WTC11 (cell line): ENCODE measurements at regions not wholly inside any gene's neighbourhood (a gene's known extent, or its start where the extent isn't known, plus 50 kb on each side); places are given as distances from the start of the nearest gene placed in this dataset.

Source experiments
- ATAC-seq: fragments of 200-7000 bp; cut with Tn5 transposase; 2 replicates; pipeline ENCODE4 v1.10.0; 2021; ENCODE audit warnings: mild to moderate bottlenecking, moderate library complexity
- CTCF ChIA-PET: fragments of 300-600 bp; sonication (Branson Sonifier 250); formaldehyde crosslinking; loops from one replicate; lab custom pipeline; 2021; ENCODE audit warnings: antibody characterized with exemption; lab: Charles Lee
- POLR2A ChIA-PET: fragments of 350-600 bp; sonication (Branson Sonifier 250); formaldehyde crosslinking; loops from one replicate; lab custom pipeline; 2021; ENCODE audit warnings: antibody characterized with exemption; lab: Charles Lee
- DNase-seq: peaks from one replicate; pipeline ENCODE4 v3.0.0; 2021; ENCODE audit warnings: low spot score
- H3K27ac Mint-ChIP-seq: 2 replicates; pipeline ENCODE4 v1.8.0; 2021; ENCODE audit warnings: mixed read lengths
- H3K27me3 Mint-ChIP-seq: 2 replicates; pipeline ENCODE4 v1.8.0; 2021; ENCODE audit warnings: low read depth, mild to moderate bottlenecking, moderate library complexity, mixed read lengths
- H3K36me3 Mint-ChIP-seq: 2 replicates; pipeline ENCODE4 v1.8.0; 2021; ENCODE audit warnings: mixed read lengths
- H3K4me1 Mint-ChIP-seq: 2 replicates; pipeline ENCODE4 v1.8.0; 2022; ENCODE audit warnings: mixed read lengths
- H3K4me3 Mint-ChIP-seq: 2 replicates; pipeline ENCODE4 v1.8.0; 2021; ENCODE audit warnings: mild to moderate bottlenecking, moderate library complexity, mixed read lengths
- H3K9me3 Mint-ChIP-seq: 2 replicates; pipeline ENCODE4 v1.8.0; 2021; ENCODE audit warnings: mixed read lengths
- AR ChIP-seq: fragments of 250-450 bp; sonication (Bioruptor Pico); IDR thresholded peaks from 2 replicates; pipeline ENCODE4 v1.9.0; 2021; ENCODE audit warnings: mild to moderate bottlenecking
- ATF1 ChIP-seq: sonication (generic); formaldehyde crosslinking; IDR thresholded peaks from 2 replicates; pipeline ENCODE4 v1.8.1; 2023; ENCODE audit warnings: mild to moderate bottlenecking, moderate library complexity, missing genetic modification reagents
- CREM ChIP-seq: sonication (generic); formaldehyde crosslinking; IDR thresholded peaks from 2 replicates; pipeline ENCODE4 v1.8.1; 2022; ENCODE audit warnings: mild to moderate bottlenecking, missing genetic modification reagents, moderate library complexity
- ESRRA ChIP-seq: sonication (generic); formaldehyde crosslinking; IDR thresholded peaks from 2 replicates; pipeline ENCODE4 v1.8.1; 2022; ENCODE audit warnings: mild to moderate bottlenecking, missing genetic modification reagents, borderline replicate concordance
- FOXJ3 ChIP-seq: sonication (generic); formaldehyde crosslinking; IDR thresholded peaks from 2 replicates; pipeline ENCODE4 v1.9.0; 2021; ENCODE audit warnings: missing genetic modification reagents, mild to moderate bottlenecking, borderline replicate concordance
- FOXP1 ChIP-seq: sonication (generic); formaldehyde crosslinking; IDR thresholded peaks from 2 replicates; pipeline ENCODE4 v1.8.0; 2022; ENCODE audit warnings: missing genetic modification reagents, mild to moderate bottlenecking, moderate library complexity, borderline replicate concordance
- GTF2I ChIP-seq: fragments of 250-450 bp; sonication (Bioruptor Pico); conservative IDR thresholded peaks from 2 replicates; pipeline ENCODE4 v1.4.0; 2021; ENCODE audit warnings: mild to moderate bottlenecking
- HMGA2 ChIP-seq: fragments of 250-450 bp; sonication (Bioruptor Pico); IDR thresholded peaks from 2 replicates; pipeline ENCODE4 v1.4.0; 2021; ENCODE audit warnings: mild to moderate bottlenecking, moderate library complexity
- HMGXB4 ChIP-seq: sonication (generic); formaldehyde crosslinking; IDR thresholded peaks from 2 replicates; pipeline ENCODE4 v1.8.1; 2023; ENCODE audit warnings: mild to moderate bottlenecking, moderate library complexity, missing genetic modification reagents
- JAZF1 ChIP-seq: fragments of 250-450 bp; sonication (Bioruptor Pico); IDR thresholded peaks from 2 replicates; pipeline ENCODE4 v1.9.0; 2021; ENCODE audit warnings: moderate library complexity, mild to moderate bottlenecking, inconsistent platforms
- MXD4 ChIP-seq: fragments of 250-450 bp; sonication (Bioruptor Pico); IDR thresholded peaks from 2 replicates; pipeline ENCODE4 v1.8.0; 2021; ENCODE audit warnings: mild to moderate bottlenecking, moderate library complexity, borderline replicate concordance
- NFATC4 ChIP-seq: fragments of 250-450 bp; sonication (Bioruptor Pico); IDR thresholded peaks from 2 replicates; pipeline ENCODE4 v1.9.0; 2021; ENCODE audit warnings: mild to moderate bottlenecking
- NR2C2 ChIP-seq: sonication (generic); formaldehyde crosslinking; IDR thresholded peaks from 2 replicates; pipeline ENCODE4 v1.8.0; 2022; ENCODE audit warnings: mild to moderate bottlenecking, missing genetic modification reagents
- OVOL2 ChIP-seq: fragments of 250-450 bp; sonication (Bioruptor Pico); IDR thresholded peaks from 2 replicates; pipeline ENCODE4 v1.9.0; 2021; ENCODE audit warnings: mild to moderate bottlenecking, borderline replicate concordance
- PRDM15 ChIP-seq: sonication (generic); formaldehyde crosslinking; IDR thresholded peaks from 2 replicates; pipeline ENCODE4 v1.8.0; 2022; ENCODE audit warnings: missing genetic modification reagents
- RORB ChIP-seq: fragments of 250-450 bp; sonication (Bioruptor Pico); IDR thresholded peaks from 2 replicates; pipeline ENCODE4 v1.9.0; 2021; ENCODE audit warnings: mild to moderate bottlenecking
- SMAD3 ChIP-seq: sonication (generic); formaldehyde crosslinking; IDR thresholded peaks from 2 replicates; pipeline ENCODE4 v1.8.0; 2022; ENCODE audit warnings: missing genetic modification reagents, mild to moderate bottlenecking, borderline replicate concordance
- USF1 ChIP-seq: sonication (generic); formaldehyde crosslinking; IDR thresholded peaks from 2 replicates; pipeline ENCODE4 v1.8.0; 2022; ENCODE audit warnings: mild to moderate bottlenecking, missing genetic modification reagents
- ZBTB21 ChIP-seq: sonication (generic); formaldehyde crosslinking; IDR thresholded peaks from 2 replicates; pipeline ENCODE4 v1.8.1; 2023; ENCODE audit warnings: mild to moderate bottlenecking, missing genetic modification reagents, borderline replicate concordance
- ZNF138 ChIP-seq: sonication (generic); formaldehyde crosslinking; conservative IDR thresholded peaks from 2 replicates; pipeline ENCODE4 v1.8.1; 2022; ENCODE audit warnings: mild to moderate bottlenecking, moderate library complexity, missing genetic modification reagents
- ZNF396 ChIP-seq: fragments of 250-450 bp; sonication (Bioruptor Pico); IDR thresholded peaks from 2 replicates; pipeline ENCODE4 v1.8.0; 2021; ENCODE audit warnings: mild to moderate bottlenecking, moderate library complexity, borderline replicate concordance
- ZNF416 ChIP-seq: fragments of 250-450 bp; sonication (Bioruptor Pico); IDR thresholded peaks from 2 replicates; pipeline ENCODE4 v1.9.0; 2021; ENCODE audit warnings: mild to moderate bottlenecking, inconsistent platforms
- TF ChIP-seq, protein P1 (sequence below): fragments of 250-450 bp; sonication (Bioruptor Pico); IDR thresholded peaks from 2 replicates; pipeline ENCODE4 v2.1.2; 2022; ENCODE audit warnings: mild to moderate bottlenecking, moderate library complexity
- TF ChIP-seq, protein P2 (sequence below): sonication (generic); formaldehyde crosslinking; IDR thresholded peaks from 2 replicates; pipeline ENCODE4 v1.8.1; 2022; ENCODE audit warnings: mild to moderate bottlenecking, missing genetic modification reagents, moderate library complexity, borderline replicate concordance

DNA sequence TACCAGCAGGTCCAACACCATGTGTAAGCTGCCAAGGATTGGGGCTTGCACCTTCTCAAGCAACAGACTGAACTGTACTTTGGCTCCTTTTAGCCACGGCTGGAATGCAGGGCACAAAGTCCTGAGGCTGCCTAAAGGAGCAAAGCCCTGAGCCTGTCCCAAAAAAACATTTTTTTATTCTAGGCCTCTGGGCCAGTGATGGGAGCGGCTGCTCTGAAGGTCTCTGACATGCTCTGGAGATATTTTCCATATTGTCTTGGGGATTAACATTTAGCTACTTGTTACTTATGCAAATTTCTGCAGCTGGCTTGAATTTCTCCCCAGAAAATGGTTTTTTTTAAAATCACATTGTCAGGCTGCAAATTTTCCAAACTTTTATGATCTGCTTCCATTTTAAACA is 885.3 kb downstream of the GLUD2 start:
- H3K4me3 Mint-ChIP-seq: no peak overlapping the region
- H3K36me3 Mint-ChIP-seq: peaks cover 6% of the 10 kb centered on the region
- ChIA-PET CTCF (no interaction called here), POLR2A (no interaction called here)
- H3K27me3 Mint-ChIP-seq: no peaks in the 10 kb centered on the region
- H3K4me1 Mint-ChIP-seq: no peaks in the 10 kb centered on the region
- no peak for DNase-seq
- H3K9me3 Mint-ChIP-seq: peaks cover 25% of the 10 kb centered on the region
- ATAC-seq: no peak
- no peak overlapping the region for H3K27ac Mint-ChIP-seq
- TF ChIP-seq HMGA2 (CRISPR knock-in tag) (no peak), CREM (no peak), JAZF1 (no peak), RORB (CRISPR knock-in tag) (no peak), AR (CRISPR knock-in tag) (no peak), USF1 (CRISPR knock-in tag) (no peak), GTF2I (CRISPR knock-in tag) (no peak), NR2C2 (CRISPR knock-in tag) (no peak), FOXJ3 (CRISPR knock-in tag) (no peak), ATF1 (no peak), ZNF138 (CRISPR knock-in tag) (no peak), MXD4 (no peak), ZNF416 (CRISPR knock-in tag) (no peak), ESRRA (CRISPR knock-in tag) (no peak), ZNF396 (CRISPR knock-in tag) (no peak), SMAD3 (CRISPR knock-in tag) (no peak), ZBTB21 (CRISPR knock-in tag) (no peak), FOXP1 (CRISPR knock-in tag) (no peak)
- TF ChIP-seq, protein P1, sequence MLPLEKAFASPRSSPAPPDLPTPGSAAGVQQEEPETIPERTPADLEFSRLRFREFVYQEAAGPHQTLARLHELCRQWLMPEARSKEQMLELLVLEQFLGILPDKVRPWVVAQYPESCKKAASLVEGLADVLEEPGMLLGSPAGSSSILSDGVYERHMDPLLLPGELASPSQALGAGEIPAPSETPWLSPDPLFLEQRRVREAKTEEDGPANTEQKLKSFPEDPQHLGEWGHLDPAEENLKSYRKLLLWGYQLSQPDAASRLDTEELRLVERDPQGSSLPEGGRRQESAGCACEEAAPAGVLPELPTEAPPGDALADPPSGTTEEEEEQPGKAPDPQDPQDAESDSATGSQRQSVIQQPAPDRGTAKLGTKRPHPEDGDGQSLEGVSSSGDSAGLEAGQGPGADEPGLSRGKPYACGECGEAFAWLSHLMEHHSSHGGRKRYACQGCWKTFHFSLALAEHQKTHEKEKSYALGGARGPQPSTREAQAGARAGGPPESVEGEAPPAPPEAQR: no peak
- TF ChIP-seq, protein P2, sequence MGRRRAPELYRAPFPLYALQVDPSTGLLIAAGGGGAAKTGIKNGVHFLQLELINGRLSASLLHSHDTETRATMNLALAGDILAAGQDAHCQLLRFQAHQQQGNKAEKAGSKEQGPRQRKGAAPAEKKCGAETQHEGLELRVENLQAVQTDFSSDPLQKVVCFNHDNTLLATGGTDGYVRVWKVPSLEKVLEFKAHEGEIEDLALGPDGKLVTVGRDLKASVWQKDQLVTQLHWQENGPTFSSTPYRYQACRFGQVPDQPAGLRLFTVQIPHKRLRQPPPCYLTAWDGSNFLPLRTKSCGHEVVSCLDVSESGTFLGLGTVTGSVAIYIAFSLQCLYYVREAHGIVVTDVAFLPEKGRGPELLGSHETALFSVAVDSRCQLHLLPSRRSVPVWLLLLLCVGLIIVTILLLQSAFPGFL: no peak

DNA sequence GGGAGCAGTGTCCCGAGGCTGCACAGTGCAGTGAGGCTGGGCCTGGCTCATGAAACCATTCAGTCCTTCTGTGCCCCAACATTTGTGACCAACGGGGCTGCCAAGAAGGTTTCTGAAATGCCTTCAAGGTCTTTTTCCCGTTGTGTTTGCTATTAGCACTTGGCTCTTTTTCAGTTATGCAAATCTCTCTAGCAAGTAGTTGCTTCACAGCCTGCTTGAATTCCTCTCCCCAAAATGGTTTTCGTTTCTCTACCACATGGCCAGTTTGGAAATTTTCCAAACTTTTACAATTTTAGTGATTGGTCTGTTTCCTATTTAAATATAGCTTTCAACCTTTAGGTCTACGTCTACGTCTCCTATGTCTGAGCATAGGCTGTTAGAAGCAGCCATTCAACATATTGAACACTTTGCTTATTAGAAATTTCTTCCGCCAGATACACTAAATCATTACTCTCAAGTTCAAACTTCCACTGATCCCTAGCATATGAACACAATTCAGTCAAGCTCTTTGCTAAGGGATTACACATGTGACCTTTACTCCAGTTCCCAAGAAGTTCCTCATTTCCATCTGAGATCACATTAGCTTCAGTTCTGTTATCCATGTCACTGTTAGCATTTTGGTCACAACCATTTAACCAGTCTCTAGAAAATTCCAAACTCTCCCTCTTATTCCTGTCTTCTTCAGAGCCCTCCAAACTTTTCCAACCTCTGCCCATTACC is 901.8 kb downstream of the GLUD2 start:
- Mint-ChIP-seq H3K4me1 (peaks cover 4% of the 10 kb centered on the region; the same call in 1 of the 2 replicates), H3K9me3 (peaks cover 30% of the 10 kb centered on the region), H3K27ac (no peak overlapping the region), H3K4me3 (no peak overlapping the region), H3K27me3 (no peaks in the 10 kb centered on the region), H3K36me3 (peaks cover 18% of the 10 kb centered on the region)
- CTCF ChIA-PET: no interaction called here
- POLR2A ChIA-PET: no interaction called here
- DNase-seq (no peak), ATAC-seq (no peak)
- no peak for TF ChIP-seq OVOL2
- TF ChIP-seq, protein P1: no peak
- no peak for TF ChIP-seq NFATC4
- no peak for TF ChIP-seq PRDM15
- no peak for TF ChIP-seq MXD4
- no peak for TF ChIP-seq HMGXB4
